NCI-H748 treated with DMSO at 0.1 percent for 48 hours (cell line): ENCODE measurements at regions not wholly inside any gene's neighbourhood (a gene's known extent, or its start where the extent isn't known, plus 50 kb on each side); places are given as distances from the start of the nearest gene placed in this dataset.
"Not testable (repeated sequence)": the region's sequence is repeated elsewhere in the genome, so short reads cannot be mapped to it uniquely, and the experiment has no call there.

Experiments used
- DNase-seq: peaks from one replicate; lab custom pipeline; 2025; lab: John Stamatoyannopoulos, UW

DNA sequence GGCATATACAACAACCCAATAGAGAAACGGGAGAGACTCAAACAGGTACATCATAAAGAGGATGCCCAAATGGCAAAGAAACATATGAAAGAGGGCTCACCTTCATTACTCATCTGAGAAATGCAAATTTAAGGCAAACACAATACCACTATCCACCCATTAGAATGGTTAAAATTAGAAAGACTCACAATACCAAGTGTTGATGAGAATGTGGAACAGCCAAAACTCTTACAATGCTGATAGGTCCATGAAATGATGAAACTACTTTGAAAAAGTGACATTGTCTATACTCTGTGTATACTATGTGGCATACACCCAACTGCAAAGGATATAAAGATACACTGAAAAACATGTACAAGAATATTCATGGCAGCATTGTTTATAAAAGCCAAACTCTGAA lies 96.2 kb upstream of the TSHZ3 start:
- no peak for DNase-seq

DNA sequence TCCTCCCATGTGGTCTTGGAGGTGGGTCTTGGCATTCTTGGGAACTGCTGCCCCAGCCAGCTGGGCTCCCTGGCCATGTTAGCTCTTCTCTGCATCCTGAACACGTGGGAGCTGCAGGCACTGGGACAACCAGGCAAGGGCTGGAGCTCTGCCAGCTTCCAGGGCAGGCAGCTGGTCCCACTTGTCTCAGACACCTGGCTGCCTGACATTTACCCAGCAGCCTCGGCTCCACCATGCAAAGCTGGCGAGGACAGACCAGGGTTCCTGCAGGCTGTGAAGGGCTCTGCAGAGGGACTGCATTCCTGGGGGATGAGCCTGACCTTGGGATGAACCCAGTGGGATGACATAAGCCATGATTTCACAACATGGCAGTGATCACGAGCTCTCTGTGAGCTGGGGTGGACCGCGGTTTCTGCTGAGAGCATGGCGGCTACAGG lies 99.0 kb upstream of the TSHZ3 start:
- no peak for DNase-seq

- DNase-seq, result no peak
Observed at GRCh38 chr19:31449379-31449778, 100.1 kb upstream of the TSHZ3 start.

- DNase-seq, result no peak
Observed at GRCh38 chr19:31450696-31451095, 101.5 kb upstream of the TSHZ3 start.

DNA sequence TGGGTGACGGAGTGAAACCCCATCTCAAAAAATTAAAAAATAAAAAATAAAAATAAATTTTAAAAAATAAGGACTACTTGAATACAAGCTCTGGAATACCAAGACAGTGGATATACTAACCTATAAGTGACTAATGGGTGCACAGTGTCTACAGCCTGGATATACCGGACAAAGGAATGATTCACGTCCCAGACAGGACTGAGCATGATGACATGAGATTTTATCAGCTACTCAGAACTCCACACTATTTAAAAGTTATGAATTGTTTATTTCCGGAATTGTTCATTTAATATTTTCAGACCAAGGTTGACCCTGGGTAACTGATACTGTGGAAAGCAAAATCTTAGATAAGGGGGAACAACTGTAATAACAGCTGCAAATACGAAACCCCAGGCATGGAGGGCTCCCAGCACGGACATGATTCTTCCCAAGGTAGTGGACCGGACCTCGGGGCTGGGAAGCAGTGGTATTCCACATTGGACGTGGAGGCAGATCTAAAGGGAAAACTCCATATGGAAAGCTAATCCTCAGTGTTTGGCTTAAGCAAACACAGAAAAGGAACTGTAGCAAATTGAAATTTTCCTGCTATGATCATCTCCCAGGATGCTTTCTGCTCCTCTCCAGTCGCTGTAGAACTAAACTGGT lies 102.6 kb upstream of the TSHZ3 start:
- no peak for DNase-seq

GRCh38 chr19:31459430-31459829 lies 110.2 kb upstream of the TSHZ3 start:
- DNase-seq, result no peak

GRCh38 chr19:31461814-31462539 lies 112.7 kb upstream of the TSHZ3 start:
- DNase-seq, result no peak

DNA sequence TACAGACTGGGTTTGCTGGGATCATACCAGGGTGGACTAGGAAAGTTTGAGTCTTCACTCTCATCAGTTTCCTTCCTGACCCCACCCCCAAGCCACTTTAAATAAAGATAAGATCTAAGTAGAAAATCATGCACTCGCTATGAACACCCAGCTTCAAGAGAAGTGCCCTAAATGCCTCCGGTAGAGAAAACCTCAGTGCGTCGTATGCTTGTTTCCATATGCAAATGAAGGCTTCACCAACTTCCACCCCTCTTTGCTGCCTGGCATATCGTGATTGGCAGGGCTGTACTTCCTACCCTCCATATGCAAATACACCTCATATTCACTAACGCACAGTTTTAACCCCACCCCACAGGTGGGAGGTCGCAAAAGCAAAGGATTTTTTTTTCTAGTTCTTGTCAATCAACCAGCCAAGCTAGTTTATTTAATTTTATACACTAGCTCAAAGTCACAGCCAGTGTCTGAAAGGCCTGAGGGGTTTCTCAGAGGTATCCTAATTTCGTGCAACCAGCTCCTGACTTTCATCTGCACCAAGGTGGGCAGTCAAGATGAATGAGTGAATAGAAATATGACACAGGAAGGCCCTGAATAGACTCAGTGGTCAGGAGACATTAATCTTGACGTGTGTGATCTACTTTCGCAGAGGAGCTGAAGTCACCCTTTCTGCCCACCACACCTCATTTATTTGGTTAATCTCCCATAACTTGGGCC lies 121.1 kb upstream of the TSHZ3 start:
- DNase-seq, result no peak

GRCh38 chr19:31470952-31471351 lies 121.7 kb upstream of the TSHZ3 start:
- no peak for DNase-seq

DNA sequence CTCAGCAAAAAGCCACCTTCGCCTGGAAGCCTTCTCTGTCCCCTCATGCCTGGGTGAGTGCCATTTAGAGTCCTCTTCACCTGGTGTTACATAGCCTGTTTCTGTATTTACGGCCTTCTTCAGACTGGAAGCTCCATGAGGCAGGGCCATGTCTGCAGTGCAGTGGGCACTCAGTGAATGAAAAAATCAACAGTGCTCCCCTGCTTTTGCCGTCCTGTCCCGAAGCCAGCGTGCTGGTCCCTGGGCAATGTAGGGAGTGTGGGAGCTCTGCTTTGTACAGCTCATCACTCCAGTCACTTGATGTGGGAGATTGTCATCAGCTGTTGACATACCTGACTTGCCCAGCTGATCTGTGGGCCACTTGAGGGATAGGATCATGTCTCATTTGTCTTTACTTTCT lies 129.0 kb upstream of the TSHZ3 start:
- DNase-seq, result no peak

DNA sequence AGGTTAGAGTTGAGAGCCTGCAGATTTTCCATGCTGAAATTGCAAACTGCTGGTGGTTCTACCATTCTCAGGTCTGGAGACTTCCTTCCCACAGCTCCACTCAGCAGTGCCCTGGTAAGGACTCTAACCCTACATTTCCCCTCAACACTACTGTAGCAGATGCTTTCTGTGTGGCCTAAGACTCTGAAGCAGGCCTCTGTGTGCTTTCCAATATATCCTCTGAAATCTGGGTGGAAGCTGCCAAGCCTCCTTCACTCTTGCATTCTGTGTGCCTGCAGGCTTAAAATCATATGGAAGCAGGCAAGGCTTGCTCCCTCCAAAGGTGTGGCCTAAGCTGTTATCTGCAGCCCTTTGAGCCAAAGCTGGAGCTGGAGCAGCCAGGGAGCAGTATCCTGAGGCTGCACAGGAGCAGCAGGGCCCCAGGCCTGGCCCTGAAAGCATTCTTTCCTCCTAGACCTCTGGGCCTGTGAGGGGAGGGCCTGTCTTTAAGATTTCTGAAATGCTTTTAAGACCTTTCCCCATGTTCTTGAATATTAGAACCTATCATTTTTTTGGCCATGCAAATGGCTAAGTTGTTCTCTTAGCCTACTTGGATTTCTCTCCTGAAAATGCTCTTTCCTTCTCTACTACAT lies 134.1 kb upstream of the TSHZ3 start:
- no peak for DNase-seq

DNA sequence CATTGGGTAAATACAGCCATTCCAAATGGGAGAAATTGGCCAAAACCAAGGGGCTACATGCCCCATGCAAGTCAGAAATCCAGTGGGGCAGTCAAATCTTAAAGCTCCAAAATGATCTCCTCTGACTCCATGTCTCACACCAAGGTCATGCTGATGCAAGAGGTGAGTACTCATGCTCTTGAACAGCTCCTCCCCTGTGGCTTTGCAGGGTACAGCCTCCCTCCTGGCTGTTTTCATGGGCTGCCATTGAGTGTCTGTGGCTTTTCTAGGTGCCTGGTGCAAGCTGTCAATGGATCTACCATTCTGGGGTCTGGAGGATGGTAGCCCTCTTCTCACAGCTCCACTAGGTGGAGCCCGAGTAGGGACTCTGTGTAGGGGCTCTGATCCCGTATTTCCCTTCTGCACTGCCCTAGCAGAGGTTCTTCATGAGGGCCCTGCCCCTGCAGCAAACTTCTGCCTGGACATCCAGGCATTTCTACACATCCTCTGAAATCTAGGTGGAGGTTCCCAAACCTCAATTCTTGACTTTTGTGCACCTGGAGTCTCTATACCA lies 135.7 kb upstream of the TSHZ3 start:
- DNase-seq, result not testable (repeated sequence)

- DNase-seq, result no peak
Observed at GRCh38 chr19:31485472-31485871, 136.2 kb upstream of the TSHZ3 start.

DNA sequence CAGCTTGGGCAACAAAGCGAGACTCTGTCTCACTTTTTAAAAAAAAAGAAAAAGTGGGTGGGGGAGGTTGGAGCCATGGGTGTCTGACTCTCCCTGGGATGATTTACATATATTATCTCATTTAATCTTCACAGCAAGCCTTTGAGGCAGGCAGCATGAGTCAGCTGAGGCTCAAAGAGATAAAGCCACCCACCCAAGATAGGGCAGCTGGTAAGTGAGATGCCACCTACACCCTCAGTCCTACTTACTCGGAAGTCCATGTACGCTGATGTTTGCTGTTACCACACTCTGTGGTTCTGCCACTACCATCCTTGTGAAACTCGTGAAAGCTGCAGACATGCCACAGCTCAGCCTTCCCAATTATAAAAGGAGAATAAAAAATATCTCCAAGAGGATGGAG lies 142.0 kb upstream of the TSHZ3 start:
- no peak for DNase-seq

GRCh38 chr19:31492050-31492449 lies 142.8 kb upstream of the TSHZ3 start:
- DNase-seq, result no peak

DNA sequence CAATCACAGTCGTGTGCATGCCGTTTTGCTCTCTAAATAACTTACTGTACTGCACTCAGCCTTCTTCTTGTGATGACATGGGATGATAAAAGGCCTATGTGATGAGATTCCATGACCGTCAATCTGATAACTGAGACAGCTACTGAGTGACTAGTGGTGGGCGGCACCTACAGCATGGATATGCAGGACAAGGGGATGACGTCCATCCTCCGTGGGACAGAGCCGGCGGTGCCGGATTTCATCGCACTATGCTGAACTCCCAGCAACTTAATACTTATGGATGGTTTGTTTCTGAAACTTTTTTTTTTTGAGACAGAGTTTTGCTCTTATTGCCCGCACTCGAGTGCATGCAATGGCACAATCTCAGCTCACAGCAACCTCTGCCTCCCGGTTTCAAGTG lies 146.8 kb upstream of the TSHZ3 start:
- DNase-seq, result no peak

DNA sequence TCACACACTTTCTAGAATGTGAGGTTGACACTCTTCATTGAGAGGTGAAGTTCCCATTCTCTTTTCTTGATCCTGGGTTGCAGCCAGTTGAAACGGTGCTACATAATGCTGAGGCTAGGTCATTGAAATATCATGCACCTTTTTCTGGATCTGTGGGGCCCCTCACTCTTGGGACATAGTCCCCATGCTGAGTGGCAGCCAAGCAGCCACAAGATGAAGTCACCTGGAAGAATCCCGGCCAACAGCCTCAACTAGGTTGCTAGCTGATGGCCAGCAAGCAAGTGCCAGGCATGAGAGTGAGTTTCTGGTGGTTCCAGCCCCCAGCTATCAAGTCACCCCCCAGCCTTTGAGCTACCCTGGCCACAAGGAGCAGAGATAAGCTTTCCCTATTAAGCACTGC lies 148.5 kb upstream of the TSHZ3 start:
- no peak for DNase-seq

- no peak for DNase-seq
Observed at GRCh38 chr19:31498781-31499180, 149.5 kb upstream of the TSHZ3 start.

DNA sequence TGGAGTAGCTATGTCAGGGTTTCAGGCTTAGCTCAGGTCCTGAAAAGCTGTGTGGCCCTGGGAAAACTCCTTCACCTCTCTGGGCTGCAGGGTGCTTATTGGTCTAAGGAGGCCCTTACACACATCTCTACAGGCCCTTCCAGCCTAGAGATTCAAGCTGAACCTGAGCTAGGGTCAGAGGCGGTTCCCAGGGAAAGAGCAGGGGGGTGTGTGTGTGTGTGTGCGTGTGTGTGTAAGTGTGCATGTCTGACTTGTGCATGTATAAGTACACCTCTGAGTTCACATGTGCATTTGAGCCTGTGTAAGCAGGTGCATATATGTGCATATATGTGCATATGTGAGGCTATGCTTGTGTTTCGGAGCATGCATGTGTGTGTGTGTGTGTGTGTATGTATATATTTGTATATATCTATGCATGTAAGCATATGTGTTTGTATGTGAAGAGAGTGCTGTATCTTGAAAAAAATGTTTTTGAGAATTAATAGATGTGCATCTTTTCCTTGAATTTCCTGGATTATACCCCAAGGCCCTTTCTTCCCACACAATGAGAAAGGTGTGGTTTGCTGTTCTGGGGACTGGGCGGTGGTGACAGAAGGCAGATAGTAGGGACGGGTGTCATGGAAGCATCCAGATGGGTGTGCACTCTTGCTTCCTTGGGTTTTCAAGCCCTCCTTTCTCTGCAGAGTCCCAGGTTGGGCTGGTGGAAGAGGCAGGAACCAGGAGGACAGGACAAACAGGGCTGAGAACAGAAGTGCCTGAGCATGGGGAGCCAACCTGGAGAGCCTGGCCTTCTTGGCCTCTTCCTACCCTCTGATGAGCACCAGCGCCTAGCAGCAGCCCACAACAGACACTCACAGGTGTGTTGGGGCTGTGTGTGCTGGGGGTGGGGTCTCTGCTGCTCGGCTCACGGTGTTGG lies 150.3 kb upstream of the TSHZ3 start:
- DNase-seq, result no peak

GRCh38 chr19:31500197-31500830 lies 151.1 kb upstream of the TSHZ3 start:
- DNase-seq, result no peak

DNA sequence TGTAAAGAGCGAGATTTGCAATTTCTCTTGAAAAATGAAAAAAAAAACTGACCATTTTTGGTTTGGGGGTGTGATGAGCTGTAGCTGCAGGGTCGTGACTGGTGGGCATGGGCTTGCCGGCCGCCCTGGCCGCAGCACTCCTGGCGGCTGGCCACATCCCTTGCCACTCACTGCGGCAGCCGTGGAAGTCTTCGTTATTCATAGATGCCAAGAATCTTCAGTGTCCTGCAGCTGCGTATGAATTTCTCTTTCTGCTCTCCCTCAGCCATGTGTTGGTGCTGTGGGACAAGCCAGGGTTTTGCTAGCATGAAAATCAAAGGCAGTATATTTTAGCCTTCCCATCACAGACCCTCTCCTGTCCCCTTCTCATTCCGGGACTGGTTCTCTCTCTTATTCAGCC lies 151.7 kb upstream of the TSHZ3 start:
- DNase-seq, result no peak
